ENCODE measurements at regions not wholly inside any gene's neighbourhood (a gene's known extent, or its start where the extent isn't known, plus 50 kb on each side); places are given as distances from the start of the nearest gene placed in this dataset.
"Not testable (repeated sequence)": the region's sequence is repeated elsewhere in the genome, so short reads cannot be mapped to it uniquely, and the experiment has no call there.

GRCh38 chr6:27809067-27809938, 102.9 kb downstream of the OR2B2 start:
- Histone ChIP-seq H3K4me3 (replicated peaks; ENCODE audit: low read depth, low read length) (peak overlapping the region; percentile 74), H3K36me3 (ENCODE audit: control insufficient read depth, insufficient read depth, low read length) (no peaks in the 10 kb centered on the region), H3K27me3 (replicated peaks; ENCODE audit: control insufficient read depth, insufficient read depth, low read length) (no peaks in the 10 kb centered on the region)
- TF ChIP-seq CTCF (IDR thresholded peaks at IDR 0.05; ENCODE audit: insufficient read depth, low read length, poor library complexity, severe bottlenecking), result no peak
- no peak for DNase-seq (ENCODE audit: extremely low read depth, insufficient read length)

- not testable (repeated sequence) for H3K36me3 ChIP-seq (ENCODE audit: control insufficient read depth, insufficient read depth, low read length); H3K27me3 ChIP-seq (replicated peaks; ENCODE audit: control insufficient read depth, insufficient read depth, low read length)
- DNase-seq (ENCODE audit: extremely low read depth, insufficient read length), result peak; percentile 77
- H3K4me3 ChIP-seq (replicated peaks; ENCODE audit: low read depth, low read length), result peak overlapping the region; percentile 74
Measured at GRCh38 chr6:27808242-27809066, 103.7 kb downstream of the OR2B2 start.

GRCh38 chr6:27807441-27808241, 104.6 kb downstream of the OR2B2 start:
- not testable (repeated sequence) for H3K27me3 ChIP-seq (replicated peaks; ENCODE audit: control insufficient read depth, insufficient read depth, low read length); H3K36me3 ChIP-seq (ENCODE audit: control insufficient read depth, insufficient read depth, low read length)
- H3K4me3 ChIP-seq (replicated peaks; ENCODE audit: low read depth, low read length), result peak overlapping the region; percentile 66
- peak; percentile 89 for DNase-seq (ENCODE audit: extremely low read depth, insufficient read length)

GRCh38 chr6:27806981-27807440, 105.2 kb downstream of the OR2B2 start:
- DNase-seq (ENCODE audit: extremely low read depth, insufficient read length), result peak; percentile 66
- Histone ChIP-seq H3K4me3 (replicated peaks; ENCODE audit: low read depth, low read length) (peak overlapping the region; percentile 66), H3K36me3 (ENCODE audit: control insufficient read depth, insufficient read depth, low read length) (no peaks in the 10 kb centered on the region), H3K27me3 (replicated peaks; ENCODE audit: control insufficient read depth, insufficient read depth, low read length) (no peaks in the 10 kb centered on the region)
- peak; percentile 23 for TF ChIP-seq CTCF (IDR thresholded peaks at IDR 0.05; ENCODE audit: insufficient read depth, low read length, poor library complexity, severe bottlenecking)

- no peak for TF ChIP-seq CTCF (IDR thresholded peaks at IDR 0.05; ENCODE audit: insufficient read depth, low read length, poor library complexity, severe bottlenecking)
- no peaks in the 10 kb centered on the region for H3K36me3 ChIP-seq (ENCODE audit: control insufficient read depth, insufficient read depth, low read length)
- H3K27me3 ChIP-seq (replicated peaks; ENCODE audit: control insufficient read depth, insufficient read depth, low read length), result no peaks in the 10 kb centered on the region
- no peak for DNase-seq (ENCODE audit: extremely low read depth, insufficient read length)
- H3K4me3 ChIP-seq (replicated peaks; ENCODE audit: low read depth, low read length), result no peak overlapping the region
Measured at GRCh38 chr6:27805347-27805746, 106.8 kb downstream of the OR2B2 start.

- H3K27me3 ChIP-seq (replicated peaks; ENCODE audit: control insufficient read depth, insufficient read depth, low read length), result no peaks in the 10 kb centered on the region
- no peak overlapping the region for H3K4me3 ChIP-seq (replicated peaks; ENCODE audit: low read depth, low read length)
- H3K36me3 ChIP-seq (ENCODE audit: control insufficient read depth, insufficient read depth, low read length), result no peaks in the 10 kb centered on the region
- TF ChIP-seq CTCF (IDR thresholded peaks at IDR 0.05; ENCODE audit: insufficient read depth, low read length, poor library complexity, severe bottlenecking), result no peak
- DNase-seq (ENCODE audit: extremely low read depth, insufficient read length), result no peak
Measured at GRCh38 chr6:27804851-27805250, 107.3 kb downstream of the OR2B2 start.
